OCI-LY7 (cell line): ENCODE measurements at regions not wholly inside any gene's neighbourhood (a gene's known extent, or its start where the extent isn't known, plus 50 kb on each side); places are given as distances from the start of the nearest gene placed in this dataset.

Source experiments
- BruUV-seq: library from RNA; stranded (reverse); fragments of 400-500 nt; replicated peaks from 2 replicates; lab custom pipeline; 2021; lab: Mats Ljungman, UMichigan
- CTCF ChIA-PET: fragments of 300-600 bp; sonication (Branson Sonifier 250); formaldehyde crosslinking; loops from one replicate; lab custom pipeline; 2022; ENCODE audit warnings: antibody characterized with exemption; ENCODE audit not compliant: unreplicated experiment; lab: Charles Lee
- POLR2A ChIA-PET: fragments of 300-600 bp; sonication (Branson Sonifier 250); formaldehyde crosslinking; loops from one replicate; lab custom pipeline; 2022; ENCODE audit warnings: antibody characterized with exemption; lab: Charles Lee
- DNase-seq: peaks from one replicate; pipeline ENCODE4 v3.0.0-alpha.2; 2015; ENCODE audit warnings: low spot score
- H2AFZ ChIP-seq: fragments of 200-600 bp; sonication (generic), shearing (Covaris generic); 2 replicates; pipeline ENCODE4 v1.6.1; 2014; ENCODE audit warnings: mild to moderate bottlenecking, antibody characterized with exemption, low read length, moderate library complexity
- H3K27ac ChIP-seq: fragments of 200-600 bp; sonication (generic); 2 replicates; pipeline ENCODE4 v1.5.1; 2014; ENCODE audit warnings: mixed run types, low read depth, mild to moderate bottlenecking, moderate library complexity, low read length, inconsistent platforms; ENCODE audit not compliant: poor library complexity, severe bottlenecking
- H3K36me3 ChIP-seq: fragments of 200-600 bp; sonication (generic); 2 replicates; pipeline ENCODE4 v1.6.1; 2014; ENCODE audit warnings: mild to moderate bottlenecking, antibody characterized with exemption, low read length, moderate library complexity, mixed read lengths; ENCODE audit not compliant: insufficient read depth
- H3K4me1 ChIP-seq: fragments of 200-600 bp; sonication (generic); 2 replicates; pipeline ENCODE4 v1.5.1; 2014; ENCODE audit warnings: mild to moderate bottlenecking, low read length; ENCODE audit not compliant: insufficient read depth, poor library complexity, severe bottlenecking
- H3K4me2 ChIP-seq: fragments of 200-600 bp; sonication (generic); 2 replicates; pipeline ENCODE4 v1.6.1; 2014; ENCODE audit warnings: mild to moderate bottlenecking, low read length
- H3K4me3 ChIP-seq: fragments of 200-600 bp; sonication (generic); 2 replicates; pipeline ENCODE4 v1.5.1; 2014; ENCODE audit warnings: mild to moderate bottlenecking, low read depth, low read length; ENCODE audit not compliant: poor library complexity, severe bottlenecking
- H3K79me2 ChIP-seq: fragments of 200-600 bp; sonication (generic); 2 replicates; pipeline ENCODE4 v1.6.1; 2016; ENCODE audit warnings: low read depth, mild to moderate bottlenecking, low read length, moderate library complexity, mixed read lengths; ENCODE audit not compliant: insufficient read depth
- H3K9me2 ChIP-seq: fragments of 200-600 bp; sonication (generic); 2 replicates; pipeline ENCODE4 v1.6.1; 2016; ENCODE audit warnings: mild to moderate bottlenecking, low read length, mixed read lengths; ENCODE audit not compliant: insufficient read depth
- H3K9me3 ChIP-seq: fragments of 200-600 bp; sonication (generic); 2 replicates; pipeline ENCODE4 v1.6.1; 2014; ENCODE audit warnings: mild to moderate bottlenecking, mixed run types, low read length, mixed read lengths
- H4K20me1 ChIP-seq: fragments of 200-600 bp; sonication (generic); 2 replicates; pipeline ENCODE4 v1.6.1; 2014; ENCODE audit warnings: mild to moderate bottlenecking, antibody characterized with exemption, low read length, moderate library complexity, mixed read lengths; ENCODE audit not compliant: insufficient read depth
- CTCF ChIP-seq: fragments of 200-600 bp; sonication (generic); conservative IDR thresholded peaks from 2 replicates; pipeline ENCODE4 v1.5.1; 2014; ENCODE audit warnings: mild to moderate bottlenecking, antibody characterized with exemption, low read length, moderate library complexity, mixed read lengths
- EZH2phosphoT487 ChIP-seq: fragments of 200-600 bp; sonication (generic); IDR thresholded peaks from 2 replicates; pipeline ENCODE4 v1.6.1; 2018; ENCODE audit warnings: low read depth, borderline replicate concordance, mild to moderate bottlenecking, mixed run types, antibody characterized with exemption, low read length, moderate library complexity, mixed read lengths
- intact Hi-C: fragments of 100-400 bp; cut with micrococcal nuclease; formaldehyde crosslinking; loops from one replicate; pipeline ENCODE4 v1.10.0; 2022; ENCODE audit not compliant: unreplicated experiment

GRCh38 chr11:70586261-70587074 is 188.1 kb downstream of the CTTN start:
- CTCF ChIA-PET: no interaction called here

GRCh38 chr11:70587075-70587389 is 188.7 kb downstream of the CTTN start:
- BruUV-seq: no TSS peak
- no peak for DNase-seq
- intact Hi-C loops: no loop called here
- Histone ChIP-seq H3K4me3 (no peak overlapping the region), H3K4me2 (no peak overlapping the region), H3K9me3 (no peaks in the 10 kb centered on the region), H3K9me2 (no peaks in the 10 kb centered on the region), H4K20me1 (no peaks in the 10 kb centered on the region), H2AFZ (no peak overlapping the region), H3K27ac (no peak overlapping the region), H3K4me1 (no peaks in the 10 kb centered on the region), H3K79me2 (no peaks in the 10 kb centered on the region), H3K36me3 (no peaks in the 10 kb centered on the region)
- CTCF ChIA-PET: no interaction called here
- POLR2A ChIA-PET: no interaction called here
- TF ChIP-seq CTCF: no peak
- no peak for TF ChIP-seq EZH2phosphoT487

More at GRCh38 chr11:70586261-70587074, 188.1 kb downstream of the CTTN start:
- Histone ChIP-seq H3K4me1 (no peaks in the 10 kb centered on the region), H3K4me3 (no peak overlapping the region), H3K27ac (no peak overlapping the region), H3K9me2 (no peaks in the 10 kb centered on the region), H2AFZ (no peak overlapping the region), H3K9me3 (no peaks in the 10 kb centered on the region), H4K20me1 (no peaks in the 10 kb centered on the region), H3K79me2 (no peaks in the 10 kb centered on the region), H3K4me2 (no peak overlapping the region), H3K36me3 (no peaks in the 10 kb centered on the region)
- no peak for DNase-seq
- intact Hi-C loops: no loop called here
- TF ChIP-seq EZH2phosphoT487: no peak
- no peak for TF ChIP-seq CTCF
- BruUV-seq: no TSS peak
- POLR2A ChIA-PET: no interaction called here

- no peak for DNase-seq
- H3K4me2 ChIP-seq: no peak overlapping the region
- H3K9me2 ChIP-seq: no peaks in the 10 kb centered on the region
- POLR2A ChIA-PET: no interaction called here
- no peaks in the 10 kb centered on the region; the same call in 1 of the 2 replicates for H4K20me1 ChIP-seq
- H3K79me2 ChIP-seq: no peaks in the 10 kb centered on the region
- H3K27ac ChIP-seq: no peak overlapping the region
- no peak for TF ChIP-seq EZH2phosphoT487
- TF ChIP-seq CTCF: no peak
- no peak overlapping the region for H2AFZ ChIP-seq
- H3K4me3 ChIP-seq: no peak overlapping the region
- no peaks in the 10 kb centered on the region for H3K9me3 ChIP-seq
- intact Hi-C loops: no loop called here
- H3K4me1 ChIP-seq: no peaks in the 10 kb centered on the region
- CTCF ChIA-PET: no interaction called here
- no peaks in the 10 kb centered on the region for H3K36me3 ChIP-seq
- BruUV-seq: no TSS peak
Observed at GRCh38 chr11:70590356-70590991, 192.1 kb downstream of the CTTN start.
